Heart left ventricle (tissue), 13 donors: ENCODE measurements at regions not wholly inside any gene's neighbourhood (a gene's known extent, or its start where the extent isn't known, plus 50 kb on each side); places are given as distances from the start of the nearest gene placed in this dataset.

Source experiments
- POLR2A ChIP-seq, 2 donors: fragments of 450-650 bp; IDR thresholded peaks; one replicate each; pipeline ENCODE4 v1.6.1; 2017; ENCODE audit warnings: antibody characterized with exemption in 2 of 2, mild to moderate bottlenecking in 2 of 2, moderate library complexity in 2 of 2
- TF ChIP-seq, protein P1 (sequence below), 12 donors: fragments of 200-600 bp; sonication (generic) in 4 of 12; IDR thresholded peaks; one replicate each; pipeline versions ENCODE4 v1.5.0 to v1.8.0; 2018 to 2022; ENCODE audit warnings: antibody characterized with exemption in 12 of 12, mild to moderate bottlenecking in 5 of 12
- donor health status: ischemic (EF 13 %, LVEDD 7.1; RV severe dilation, severe dysfunction).
- donor health status: DM: no; HTN: yes; CAD: no.
- donor health status: DM: no; HTN: no; CAD: no.
- donor health status: ischemic (EF 25% LVEDD 6.9; RV normal size, moderate dysfunction).
- donor health status: ischemic (EF 25% LVEDD 5.7; RV mildly dilated, moderate dysfunction).
- donor health status: ischemic (EF 35%, LVEDD 5.7; RV mildly dilated, moderate dysfunction).
- donor health status: nonischemic (EF 11% LVEDD 7.7; RV severe dilation, severe dysfunction).
- donor health status: DM: yes; HTN: yes; CAD: no.
- donor health status: PGD.
- donor health status: ischemic (EF 29% LVEDD 5.4; RV normal size, mild dysfunction).
- donor health status: nonischemic (EF 23%, LVEDD 6.1; RV moderate dilation, normal function).

DNA sequence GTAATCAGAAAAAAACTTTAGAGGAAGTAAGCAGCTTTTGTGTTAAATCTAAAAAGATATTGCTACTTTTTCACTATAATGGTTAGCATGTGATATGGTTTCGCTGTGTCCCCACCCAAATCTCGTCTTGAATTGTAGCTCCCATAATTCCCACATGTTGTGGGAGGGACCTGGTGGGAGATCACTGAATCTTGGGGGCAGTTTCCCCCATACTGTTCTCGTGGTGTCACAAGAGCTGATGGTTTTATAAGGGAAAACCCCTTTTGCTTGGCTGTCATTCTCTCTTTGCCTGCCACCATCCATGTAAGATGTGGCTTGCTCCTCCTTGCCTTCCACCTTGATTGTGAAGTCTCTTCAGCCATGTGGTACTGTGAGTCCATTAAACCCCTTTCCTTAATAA lies 117.1 kb downstream of the KCNJ2 start:
- TF ChIP-seq POLR2A (IDR thresholded peaks at IDR 0.05) = no peak
- TF ChIP-seq, protein P1, sequence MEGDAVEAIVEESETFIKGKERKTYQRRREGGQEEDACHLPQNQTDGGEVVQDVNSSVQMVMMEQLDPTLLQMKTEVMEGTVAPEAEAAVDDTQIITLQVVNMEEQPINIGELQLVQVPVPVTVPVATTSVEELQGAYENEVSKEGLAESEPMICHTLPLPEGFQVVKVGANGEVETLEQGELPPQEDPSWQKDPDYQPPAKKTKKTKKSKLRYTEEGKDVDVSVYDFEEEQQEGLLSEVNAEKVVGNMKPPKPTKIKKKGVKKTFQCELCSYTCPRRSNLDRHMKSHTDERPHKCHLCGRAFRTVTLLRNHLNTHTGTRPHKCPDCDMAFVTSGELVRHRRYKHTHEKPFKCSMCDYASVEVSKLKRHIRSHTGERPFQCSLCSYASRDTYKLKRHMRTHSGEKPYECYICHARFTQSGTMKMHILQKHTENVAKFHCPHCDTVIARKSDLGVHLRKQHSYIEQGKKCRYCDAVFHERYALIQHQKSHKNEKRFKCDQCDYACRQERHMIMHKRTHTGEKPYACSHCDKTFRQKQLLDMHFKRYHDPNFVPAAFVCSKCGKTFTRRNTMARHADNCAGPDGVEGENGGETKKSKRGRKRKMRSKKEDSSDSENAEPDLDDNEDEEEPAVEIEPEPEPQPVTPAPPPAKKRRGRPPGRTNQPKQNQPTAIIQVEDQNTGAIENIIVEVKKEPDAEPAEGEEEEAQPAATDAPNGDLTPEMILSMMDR (IDR thresholded peaks at IDR 0.05) = no peak
